Common myeloid progenitor, CD34-positive (primary cell): ENCODE measurements at regions not wholly inside any gene's neighbourhood (a gene's known extent, or its start where the extent isn't known, plus 50 kb on each side); places are given as distances from the start of the nearest gene placed in this dataset.

Experiments
- CTCF ChIA-PET: fragments of 350-600 bp; sonication (Branson Sonifier 250); formaldehyde crosslinking; loops from one replicate; lab custom pipeline; 2021; ENCODE audit warnings: antibody characterized with exemption; lab: Charles Lee
- POLR2A ChIA-PET: fragments of 350-600 bp; sonication (Branson Sonifier 250); formaldehyde crosslinking; loops from one replicate; lab custom pipeline; 2021; ENCODE audit warnings: antibody characterized with exemption; lab: Charles Lee
- DNase-seq, 3 donors: peaks; one replicate each; pipeline versions ENCODE4 v3.0.0 to v3.0.0-alpha.2; 2013
- H3K27ac ChIP-seq, 2 experiments: 1 replicate in 1 of 2; 2 replicates in 1 of 2; pipeline ENCODE4 v1.7.0; 2013; ENCODE audit warnings: inconsistent platforms in 2 of 2, low read length in 2 of 2, mild to moderate bottlenecking in 2 of 2, low read depth in 1 of 2, moderate library complexity in 1 of 2; ENCODE audit not compliant: severe bottlenecking in 2 of 2, insufficient read depth in 1 of 2, poor library complexity in 1 of 2
- H3K27me3 ChIP-seq, 5 experiments: replicated peaks in 2 of 5; 1 replicate in 3 of 5; 2 replicates in 2 of 5; pipeline versions ENCODE4 v1.6.1 to v1.7.0; 2013; ENCODE audit warnings: low read length in 4 of 5, mild to moderate bottlenecking in 2 of 5, moderate library complexity in 2 of 5, inconsistent platforms in 1 of 5; ENCODE audit not compliant: insufficient read depth in 5 of 5, control insufficient read depth in 4 of 5
- H3K36me3 ChIP-seq, 4 experiments: 1 replicate in 2 of 4; 2 replicates in 2 of 4; pipeline versions ENCODE4 v1.6.1 to v1.7.0; 2013; ENCODE audit warnings: low read length in 3 of 4, control low read depth in 1 of 4, mild to moderate bottlenecking in 1 of 4; ENCODE audit not compliant: control insufficient read depth in 4 of 4, insufficient read depth in 4 of 4
- H3K4me1 ChIP-seq, 4 experiments: 1 replicate in 3 of 4; 2 replicates in 1 of 4; pipeline versions ENCODE4 v1.6.1 to v1.7.1; 2013; ENCODE audit warnings: low read length in 3 of 4, mild to moderate bottlenecking in 3 of 4, control low read depth in 1 of 4, inconsistent platforms in 1 of 4, moderate library complexity in 1 of 4; ENCODE audit not compliant: control insufficient read depth in 4 of 4, insufficient read depth in 4 of 4; ENCODE audit errors: control extremely low read depth in 1 of 4
- H3K4me3 ChIP-seq, 7 experiments: 1 replicate in 4 of 7; 2 replicates in 3 of 7; pipeline versions ENCODE4 v1.5.1 to v1.7.0; 2013; ENCODE audit warnings: mild to moderate bottlenecking in 7 of 7, low read length in 6 of 7, moderate library complexity in 6 of 7, inconsistent platforms in 2 of 7, low read depth in 2 of 7, control low read depth in 1 of 7; ENCODE audit not compliant: insufficient read depth in 4 of 7, control insufficient read depth in 1 of 7; ENCODE audit errors: extremely low read depth in 1 of 7
- H3K9me3 ChIP-seq, 5 experiments: 1 replicate in 4 of 5; 2 replicates in 1 of 5; pipeline versions ENCODE4 v1.6.1 to v1.7.1; 2013; ENCODE audit warnings: low read length in 4 of 5, mild to moderate bottlenecking in 2 of 5, inconsistent platforms in 1 of 5, low read depth in 1 of 5, moderate library complexity in 1 of 5; ENCODE audit not compliant: control insufficient read depth in 4 of 5, insufficient read depth in 2 of 5; ENCODE audit errors: control extremely low read depth in 1 of 5
- WGBS: methylation state at CpG from one replicate; pipeline ENCODE4 v1.1.5; 2013; ENCODE audit not compliant: insufficient coverage; 5-methylcytosine and 5-hydroxymethylcytosine counted together

DNA sequence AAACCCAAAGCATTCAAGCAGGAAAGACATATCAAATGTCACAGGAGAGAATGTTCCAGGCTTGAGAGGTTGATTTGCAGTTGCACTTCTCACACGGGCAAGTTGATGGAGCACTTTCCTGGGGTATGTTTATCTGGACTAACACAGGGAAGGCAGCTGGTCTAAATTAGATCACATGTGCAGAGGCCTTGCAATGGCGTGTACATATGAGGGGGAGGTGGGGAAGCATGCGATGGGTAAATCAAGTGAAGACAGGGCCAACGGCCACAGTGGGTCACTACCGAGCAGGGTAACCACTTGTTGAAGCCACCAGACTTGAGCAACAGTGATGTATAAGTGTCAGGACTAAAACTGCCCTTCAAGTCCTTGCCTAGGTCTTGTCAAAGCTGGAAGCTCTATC is 156.6 kb upstream of the MAF start:
- Histone ChIP-seq H3K36me3 (peaks cover 0 to 2% (median 0%) of the 10 kb centered on the region in 4 experiments), H3K4me3 (no peak overlapping the region), H3K9me3 (no peaks in the 10 kb centered on the region), H3K27ac (no peak overlapping the region), H3K27me3 (no peaks in the 10 kb centered on the region), H3K4me1 (peaks cover 0 to 9% (median 7%) of the 10 kb centered on the region in 4 experiments)
- no peak for DNase-seq
- WGBS, result 95% methylated on average over 3 of the region's 5 CpGs
- ChIA-PET CTCF (no interaction called here), POLR2A (no interaction called here)

DNA sequence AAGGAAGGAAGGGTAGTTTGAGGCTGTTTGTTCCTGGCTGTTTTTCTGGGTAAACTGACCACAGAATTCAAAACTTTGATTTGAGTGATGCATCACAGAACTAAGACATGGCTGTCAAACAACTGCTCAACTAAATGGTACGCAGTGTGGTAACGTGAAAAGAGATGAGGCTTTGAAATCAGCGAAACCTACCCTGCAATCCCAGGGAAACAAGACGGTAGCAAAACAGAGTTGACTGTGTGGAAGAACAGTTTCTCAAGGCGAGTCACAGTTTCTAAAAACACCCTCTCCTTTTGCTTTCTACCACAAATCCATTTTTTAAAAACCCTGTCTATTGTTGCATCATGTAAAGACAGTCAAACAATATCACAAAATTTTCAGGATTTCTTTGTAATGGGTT is 156.0 kb upstream of the MAF start:
- WGBS, result 84% methylated on average over 4 of the region's 5 CpGs
- Histone ChIP-seq H3K9me3 (no peaks in the 10 kb centered on the region), H3K27me3 (no peaks in the 10 kb centered on the region), H3K4me1 (peaks cover 0 to 9% (median 7%) of the 10 kb centered on the region in 4 experiments), H3K4me3 (no peak overlapping the region), H3K27ac (no peak overlapping the region), H3K36me3 (peaks cover 0 to 2% (median 0%) of the 10 kb centered on the region in 4 experiments)
- ChIA-PET CTCF (no interaction called here), POLR2A (no interaction called here)
- no peak for DNase-seq

DNA sequence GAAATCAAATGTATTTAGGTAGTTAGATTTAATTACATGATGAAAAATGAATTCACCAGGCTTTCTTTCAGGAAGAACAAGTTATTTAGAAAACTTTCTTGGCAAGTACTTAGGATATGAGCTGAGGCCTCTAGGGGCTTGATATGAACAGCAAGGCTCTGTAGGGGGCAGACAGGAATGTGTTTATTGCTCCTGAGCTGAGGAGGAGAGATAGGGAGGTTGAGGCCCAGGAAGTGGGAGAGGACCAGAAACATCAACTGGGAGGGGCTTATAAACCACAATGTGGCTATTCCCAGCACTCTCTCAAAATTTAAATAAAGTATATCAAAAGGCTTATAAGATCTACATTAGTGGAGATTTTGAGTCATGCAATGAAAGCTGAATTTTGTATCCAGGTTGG is 154.0 kb upstream of the MAF start:
- Histone ChIP-seq H3K4me1 (peaks cover 0 to 9% (median 7%) of the 10 kb centered on the region in 4 experiments), H3K27me3 (no peaks in the 10 kb centered on the region), H3K9me3 (peaks cover 0 to 9% (median under 1%) of the 10 kb centered on the region in 5 experiments), H3K36me3 (peaks cover 0 to 8% (median 0%) of the 10 kb centered on the region in 4 experiments), H3K27ac (no peak overlapping the region), H3K4me3 (no peak overlapping the region)
- ChIA-PET POLR2A (interaction anchor here (1.0 kb wide), 1 partner anchor 13 kb away, joined by 3 read pairs; no protein-coding TSS in a partner anchor), CTCF (interaction anchor here (1.2 to 1.4 kb wide), 2 partner anchors 11 to 153 kb away, joined by 3 to 4 read pairs; no protein-coding TSS in a partner anchor)
- DNase-seq, result no peak

DNA sequence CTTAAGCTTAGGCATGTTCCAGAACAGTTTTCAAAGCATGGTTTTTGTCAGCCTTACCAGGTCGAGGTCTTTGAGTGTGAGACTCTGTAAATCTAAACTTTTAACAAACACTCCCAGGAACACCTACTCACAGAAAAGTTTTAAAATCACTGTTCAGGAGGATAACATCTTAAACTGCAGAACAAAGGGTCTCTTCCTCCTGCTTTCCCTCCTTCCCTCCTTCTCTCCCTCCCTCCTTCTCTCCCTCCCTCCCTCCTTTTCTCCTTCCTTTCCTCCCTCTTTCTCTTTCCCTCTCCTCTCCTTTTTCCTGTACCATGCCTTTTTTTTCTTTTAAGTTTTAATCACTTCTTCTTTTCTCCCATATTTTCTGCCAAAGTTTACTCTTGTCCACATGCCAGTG is 153.5 kb upstream of the MAF start:
- ChIA-PET POLR2A (interaction anchor here (1.0 kb wide), 1 partner anchor 13 kb away, joined by 3 read pairs; no protein-coding TSS in a partner anchor), CTCF (interaction anchor here (1.1 to 1.4 kb wide), 3 partner anchors 11 to 153 kb away, joined by 3 to 4 read pairs (median 3); no protein-coding TSS in a partner anchor)
- WGBS, result 100% methylated on average over 1 of the region's 1 CpG
- Histone ChIP-seq H3K4me3 (no peak overlapping the region), H3K4me1 (peaks cover 0 to 9% (median 7%) of the 10 kb centered on the region in 4 experiments), H3K36me3 (peaks cover 0 to 8% (median 0%) of the 10 kb centered on the region in 4 experiments), H3K9me3 (peaks cover 0 to 9% (median 2%) of the 10 kb centered on the region in 5 experiments), H3K27me3 (no peaks in the 10 kb centered on the region), H3K27ac (no peak overlapping the region)
- DNase-seq, result no peak

DNA sequence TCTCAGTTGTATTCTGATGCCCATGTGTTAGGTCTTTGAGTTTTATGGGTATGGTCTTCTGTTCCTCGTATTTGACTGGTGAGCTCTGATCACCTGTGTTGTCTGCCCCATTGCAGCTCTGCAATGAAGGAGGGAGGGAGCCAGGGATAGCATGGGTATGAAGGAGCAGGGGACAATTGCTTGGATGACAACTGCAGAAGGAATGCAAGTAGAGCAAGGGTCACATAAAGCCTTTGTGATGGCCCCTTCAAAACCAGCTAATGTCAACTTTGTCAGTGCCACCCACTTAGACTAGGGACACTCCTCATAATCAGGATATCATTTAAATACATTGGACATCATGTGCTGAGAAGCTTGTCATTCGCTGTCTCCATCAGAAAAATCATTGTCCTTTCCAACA is 152.7 kb upstream of the MAF start:
- peaks cover 0 to 9% (median 2%) of the 10 kb centered on the region in 5 experiments for H3K9me3 ChIP-seq
- H3K27me3 ChIP-seq, result no peaks in the 10 kb centered on the region
- POLR2A ChIA-PET, result no interaction called here
- WGBS, result 100% methylated on average over 1 of the region's 2 CpGs
- H3K27ac ChIP-seq, result no peak overlapping the region
- H3K4me1 ChIP-seq, result peaks cover 0 to 9% (median 7%) of the 10 kb centered on the region in 4 experiments
- peaks cover 0 to 8% (median 0%) of the 10 kb centered on the region in 4 experiments for H3K36me3 ChIP-seq
- DNase-seq, result no peak
- no peak overlapping the region for H3K4me3 ChIP-seq
- CTCF ChIA-PET, result interaction anchor here (1.1 to 1.4 kb wide), 3 partner anchors 12 to 152 kb away, joined by 3 to 4 read pairs (median 3); no protein-coding TSS in a partner anchor

DNA sequence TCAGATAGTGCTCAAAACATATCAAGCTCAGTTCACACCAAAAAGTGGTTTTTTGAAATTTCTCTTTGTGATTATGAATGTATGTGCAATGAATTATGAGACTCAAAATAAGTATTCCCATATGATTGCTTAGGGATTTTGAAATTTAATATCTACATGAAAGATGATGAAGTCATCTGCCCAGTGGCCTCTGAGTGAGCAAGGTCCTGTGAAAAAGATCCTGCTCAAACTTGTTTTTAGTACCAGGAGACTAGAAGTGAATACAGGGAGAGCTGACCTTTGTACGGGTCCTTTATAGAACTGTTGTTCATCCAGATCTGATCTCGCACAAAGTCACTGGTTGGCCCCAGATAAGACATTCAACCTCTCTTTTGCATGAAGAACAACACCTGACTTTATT is 151.9 kb upstream of the MAF start:
- Histone ChIP-seq H3K4me1 (peaks cover 0 to 14% (median 9%) of the 10 kb centered on the region in 4 experiments), H3K36me3 (peaks cover 0 to 8% (median 0%) of the 10 kb centered on the region in 4 experiments), H3K27ac (no peak overlapping the region), H3K4me3 (no peak overlapping the region), H3K9me3 (peaks cover 0 to 9% (median 2%) of the 10 kb centered on the region in 5 experiments), H3K27me3 (no peaks in the 10 kb centered on the region)
- POLR2A ChIA-PET, result no interaction called here
- DNase-seq, result no peak
- 86% methylated on average over 2 of the region's 2 CpGs for WGBS
- CTCF ChIA-PET, result no interaction called here

DNA sequence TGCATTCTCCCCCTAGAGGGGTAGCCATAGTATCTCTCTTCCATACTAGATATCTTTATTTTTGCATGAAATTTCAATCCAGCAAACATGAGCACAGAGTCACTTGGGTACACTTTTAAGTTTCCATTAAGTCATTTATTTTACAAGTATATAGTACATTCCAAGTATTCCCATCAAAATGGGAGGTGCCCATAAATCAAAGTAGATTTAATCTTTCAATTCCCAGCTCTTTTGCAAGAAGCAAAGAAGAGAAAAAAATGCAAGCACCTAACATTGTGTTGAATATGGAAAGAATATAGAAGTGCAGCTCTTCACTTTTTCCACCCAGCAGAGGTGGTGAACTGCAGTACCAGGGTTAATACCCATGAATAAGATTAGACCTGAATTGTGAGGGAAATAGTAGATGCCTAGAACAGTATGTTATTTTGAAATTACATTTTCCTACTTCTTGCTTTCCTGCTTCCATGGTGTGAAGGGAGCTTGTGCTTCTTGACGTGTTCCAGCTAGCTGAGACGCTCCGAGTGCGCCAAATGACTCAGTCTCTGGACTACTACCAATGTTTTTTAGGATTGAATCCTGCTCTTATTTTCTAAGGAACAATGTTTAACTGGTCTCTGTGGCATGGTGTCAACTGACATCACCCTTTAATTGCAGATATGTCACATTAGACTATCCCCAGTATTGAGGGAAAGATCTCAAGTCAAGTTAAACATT is 151.1 kb upstream of the MAF start:
- ChIA-PET POLR2A (no interaction called here), CTCF (no interaction called here)
- H3K27me3 ChIP-seq, result no peaks in the 10 kb centered on the region
- H3K4me3 ChIP-seq, result no peak overlapping the region
- WGBS, result no CpG with 5 or more reads among the region's 4 CpGs
- H3K9me3 ChIP-seq, result peaks cover 0 to 9% (median 2%) of the 10 kb centered on the region in 5 experiments
- DNase-seq, result no peak
- H3K4me1 ChIP-seq, result peaks cover 0 to 14% (median 9%) of the 10 kb centered on the region in 4 experiments
- peaks cover 0 to 8% (median 0%) of the 10 kb centered on the region in 4 experiments for H3K36me3 ChIP-seq
- no peak overlapping the region for H3K27ac ChIP-seq
